DND-41 (cell line): ENCODE measurements at regions not wholly inside any gene's neighbourhood (a gene's known extent, or its start where the extent isn't known, plus 50 kb on each side); places are given as distances from the start of the nearest gene placed in this dataset.

Experiments used
- ATAC-seq: fragments of 200-7000 bp; cut with Tn5 transposase; 3 replicates; pipeline ENCODE4 v1.9.1; 2021; ENCODE audit warnings: low read depth; ENCODE audit not compliant: insufficient read depth
- DNase-seq: peaks from one replicate; pipeline ENCODE4 v3.0.0-alpha.2; 2020
- H2AFZ ChIP-seq: 2 replicates; pipeline ENCODE4 v1.6.0; 2012; ENCODE audit warnings: low read depth, low read length
- H3K27ac ChIP-seq: 2 replicates; pipeline ENCODE4 v1.5.1; 2012; ENCODE audit warnings: low read length, inconsistent platforms
- H3K27me3 ChIP-seq: fragments of 200-600 bp; sonication (generic); 2 replicates; pipeline ENCODE4 v1.6.0; 2012; ENCODE audit warnings: low read length, mild to moderate bottlenecking, inconsistent platforms; ENCODE audit not compliant: insufficient read depth, poor library complexity
- H3K36me3 ChIP-seq: 2 replicates; pipeline ENCODE4 v1.5.1; 2012; ENCODE audit warnings: low read length, inconsistent platforms; ENCODE audit not compliant: insufficient read depth
- H3K4me1 ChIP-seq: 2 replicates; pipeline ENCODE4 v1.5.1; 2012; ENCODE audit warnings: mild to moderate bottlenecking, low read length; ENCODE audit not compliant: insufficient read depth
- H3K4me2 ChIP-seq: 2 replicates; pipeline ENCODE4 v1.6.0; 2012; ENCODE audit warnings: mild to moderate bottlenecking, moderate library complexity, low read length, inconsistent platforms; ENCODE audit not compliant: insufficient read depth
- H3K4me3 ChIP-seq, 2 experiments: fragments of 200-600 bp in 1 of 2; shearing (Covaris generic) in 1 of 2; 2 replicates each; pipeline ENCODE4 v1.5.1; 2012 to 2016; ENCODE audit warnings: inconsistent platforms in 2 of 2, low read length in 2 of 2, mild to moderate bottlenecking in 2 of 2, low read depth in 1 of 2, moderate library complexity in 1 of 2
- H3K79me2 ChIP-seq: 2 replicates; pipeline ENCODE4 v1.6.0; 2012; ENCODE audit warnings: low read length, inconsistent platforms; ENCODE audit not compliant: insufficient read depth
- H3K9ac ChIP-seq: 2 replicates; pipeline ENCODE4 v1.6.0; 2012; ENCODE audit warnings: low read depth, mild to moderate bottlenecking, inconsistent platforms, low read length, moderate library complexity
- H3K9me3 ChIP-seq: 2 replicates; pipeline ENCODE4 v1.5.1; 2012; ENCODE audit warnings: low read length, moderate library complexity, mild to moderate bottlenecking, inconsistent platforms; ENCODE audit not compliant: insufficient read depth, severe bottlenecking
- H4K20me1 ChIP-seq: 2 replicates; pipeline ENCODE4 v1.6.0; 2012; ENCODE audit warnings: low read length; ENCODE audit not compliant: insufficient read depth
- CTCF ChIP-seq: IDR thresholded peaks from 2 replicates; pipeline ENCODE4 v1.5.1; 2012; ENCODE audit warnings: borderline replicate concordance, low read length, moderate library complexity, mild to moderate bottlenecking; ENCODE audit not compliant: poor library complexity, severe bottlenecking; ENCODE audit errors: extremely low read depth
- EZH2 ChIP-seq: IDR thresholded peaks from 3 replicates; pipeline ENCODE4 v1.6.1; 2012; ENCODE audit warnings: borderline replicate concordance, low read depth, mild to moderate bottlenecking, moderate library complexity, low read length, inconsistent platforms; ENCODE audit not compliant: severe bottlenecking

GRCh38 chr9:119509291-119509905 lies 140.2 kb upstream of the BRINP1 start:
- Histone ChIP-seq H3K4me1 (no peaks in the 10 kb centered on the region), H3K36me3 (no peaks in the 10 kb centered on the region), H3K4me3 (no peak overlapping the region), H3K27me3 (no peaks in the 10 kb centered on the region), H3K4me2 (no peak overlapping the region), H2AFZ (no peak overlapping the region), H3K9me3 (no peaks in the 10 kb centered on the region), H3K79me2 (no peaks in the 10 kb centered on the region), H3K9ac (no peak overlapping the region), H4K20me1 (no peaks in the 10 kb centered on the region), H3K27ac (no peak overlapping the region)
- no peak for TF ChIP-seq CTCF
- no peak for TF ChIP-seq EZH2
- no peak for ATAC-seq
- DNase-seq = no peak

- no peaks in the 10 kb centered on the region for H3K9me3 ChIP-seq
- H3K9ac ChIP-seq = no peak overlapping the region
- no peaks in the 10 kb centered on the region for H4K20me1 ChIP-seq
- H3K27me3 ChIP-seq = no peaks in the 10 kb centered on the region
- H3K4me1 ChIP-seq = no peaks in the 10 kb centered on the region
- H3K4me2 ChIP-seq = no peak overlapping the region
- TF ChIP-seq CTCF (no peak), EZH2 (no peak)
- ATAC-seq (no peak), DNase-seq (no peak)
- H2AFZ ChIP-seq = no peak overlapping the region
- H3K79me2 ChIP-seq = no peaks in the 10 kb centered on the region
- no peak overlapping the region for H3K27ac ChIP-seq
- H3K36me3 ChIP-seq = no peaks in the 10 kb centered on the region
- no peak overlapping the region for H3K4me3 ChIP-seq
Measured at GRCh38 chr9:119501374-119501773, 132.1 kb upstream of the BRINP1 start.

- Histone ChIP-seq H3K4me2 (no peak overlapping the region), H3K79me2 (no peaks in the 10 kb centered on the region), H3K9me3 (no peaks in the 10 kb centered on the region), H3K4me3 (no peak overlapping the region), H3K9ac (no peak overlapping the region), H3K36me3 (no peaks in the 10 kb centered on the region), H3K27me3 (no peaks in the 10 kb centered on the region), H3K27ac (no peak overlapping the region), H4K20me1 (no peaks in the 10 kb centered on the region), H3K4me1 (no peaks in the 10 kb centered on the region), H2AFZ (no peak overlapping the region)
- DNase-seq (no peak), ATAC-seq (no peak)
- no peak for TF ChIP-seq EZH2
- no peak for TF ChIP-seq CTCF
Measured at GRCh38 chr9:119500072-119500771, 131.0 kb upstream of the BRINP1 start.
